PC-3 (cell line): ENCODE measurements at regions not wholly inside any gene's neighbourhood (a gene's known extent, or its start where the extent isn't known, plus 50 kb on each side); places are given as distances from the start of the nearest gene placed in this dataset.
"Not testable (repeated sequence)": the region's sequence is repeated elsewhere in the genome, so short reads cannot be mapped to it uniquely, and the experiment has no call there.

ENCODE experiments used
- EZH2phosphoT487 ChIP-seq: fragments of 300-600 bp; sonication (generic); IDR thresholded peaks from 2 replicates; pipeline ENCODE4 v1.6.1; 2018; ENCODE audit warnings: mild to moderate bottlenecking, antibody characterized with exemption, low read length, borderline replicate concordance
- TF ChIP-seq, protein P1 (sequence below): fragments of 300-600 bp; sonication (generic); conservative IDR thresholded peaks from 2 replicates; pipeline ENCODE4 v1.5.1; 2017; ENCODE audit warnings: antibody characterized with exemption, low read depth, mild to moderate bottlenecking, low read length

- TF ChIP-seq, protein P1, sequence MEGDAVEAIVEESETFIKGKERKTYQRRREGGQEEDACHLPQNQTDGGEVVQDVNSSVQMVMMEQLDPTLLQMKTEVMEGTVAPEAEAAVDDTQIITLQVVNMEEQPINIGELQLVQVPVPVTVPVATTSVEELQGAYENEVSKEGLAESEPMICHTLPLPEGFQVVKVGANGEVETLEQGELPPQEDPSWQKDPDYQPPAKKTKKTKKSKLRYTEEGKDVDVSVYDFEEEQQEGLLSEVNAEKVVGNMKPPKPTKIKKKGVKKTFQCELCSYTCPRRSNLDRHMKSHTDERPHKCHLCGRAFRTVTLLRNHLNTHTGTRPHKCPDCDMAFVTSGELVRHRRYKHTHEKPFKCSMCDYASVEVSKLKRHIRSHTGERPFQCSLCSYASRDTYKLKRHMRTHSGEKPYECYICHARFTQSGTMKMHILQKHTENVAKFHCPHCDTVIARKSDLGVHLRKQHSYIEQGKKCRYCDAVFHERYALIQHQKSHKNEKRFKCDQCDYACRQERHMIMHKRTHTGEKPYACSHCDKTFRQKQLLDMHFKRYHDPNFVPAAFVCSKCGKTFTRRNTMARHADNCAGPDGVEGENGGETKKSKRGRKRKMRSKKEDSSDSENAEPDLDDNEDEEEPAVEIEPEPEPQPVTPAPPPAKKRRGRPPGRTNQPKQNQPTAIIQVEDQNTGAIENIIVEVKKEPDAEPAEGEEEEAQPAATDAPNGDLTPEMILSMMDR, result not testable (repeated sequence)
- TF ChIP-seq EZH2phosphoT487, result not testable (repeated sequence)
Observed at GRCh38 chr18:11342115-11342514, 192.7 kb upstream of the PIEZO2 start.
